ENCODE measurements at regions not wholly inside any gene's neighbourhood (a gene's known extent, or its start where the extent isn't known, plus 50 kb on each side); places are given as distances from the start of the nearest gene placed in this dataset.

- TF ChIP-seq XRCC5 (IDR thresholded peaks at IDR 0.05; ENCODE audit: low read depth, low read length) (0 out of 2 replicates have a peak, but pooled peaks have one; percentile 78), VEZF1 (CRISPR knock-in tag; IDR thresholded peaks at IDR 0.05) (peak; percentile 31; the same call in 1 of the 2 replicates), TEAD1 (CRISPR knock-in tag; IDR thresholded peaks at IDR 0.05) (peak; percentile 60 to 91; a peak in 3 of 4 replicates), ESRRA (IDR thresholded peaks at IDR 0.05; ENCODE audit: borderline replicate concordance, low read depth) (peak; percentile 70; the same call in 1 of the 2 replicates), RNF219 (CRISPR knock-in tag; IDR thresholded peaks at IDR 0.05) (no peak), RBFOX2 (IDR thresholded peaks at IDR 0.05; ENCODE audit: low read depth, low read length) (peak; percentile 57), E2F3 (CRISPR knock-in tag; IDR thresholded peaks at IDR 0.05) (0 out of 2 replicates have a peak, but pooled peaks have one; percentile 7), ZNF274 (IDR thresholded peaks at IDR 0.05; ENCODE audit: borderline replicate concordance, low read depth, low read length) (no peak), FOXA1 (IDR thresholded peaks at IDR 0.05; ENCODE audit: borderline replicate concordance) (no peak), MYC (IDR thresholded peaks at IDR 0.05; ENCODE audit: low read depth, low read length) (peak; percentile 87), MYC (CRISPR knock-in tag; IDR thresholded peaks at IDR 0.05; ENCODE audit: borderline replicate concordance, low read depth) (no peak), KDM2B (CRISPR knock-in tag; IDR thresholded peaks at IDR 0.05) (no peak), E2F6 (IDR thresholded peaks at IDR 0.05; ENCODE audit: borderline replicate concordance in 1 of 2, extremely low read depth in 1 of 2, insufficient read depth in 1 of 2, insufficient read length in 1 of 2, low read depth in 1 of 2, low read length in 1 of 2, poor library complexity in 1 of 2, severe bottlenecking in 1 of 2) (peak; percentile 73 to 84), KDM1A (IDR thresholded peaks at IDR 0.05) (peak; percentile 30 to 78; a peak in 3 of 4 replicates), HDAC2 (IDR thresholded peaks at IDR 0.05) (peak; percentile 91), CSDE1 (IDR thresholded peaks at IDR 0.05) (no peak), SMAD3 (CRISPR knock-in tag; conservative IDR thresholded peaks at IDR 0.05) (no peak), SIRT6 (IDR thresholded peaks at IDR 0.05; ENCODE audit: low read depth, low read length) (no peak), PHF21A (IDR thresholded peaks at IDR 0.05; ENCODE audit: borderline replicate concordance, low read depth) (no peak)
Measured at GRCh38 chr15:89017370-89018066, 70.7 kb upstream of the ABHD2 start (continued).

Measured in K562 (cell line).